ENCODE measurements at regions not wholly inside any gene's neighbourhood (a gene's known extent, or its start where the extent isn't known, plus 50 kb on each side); places are given as distances from the start of the nearest gene placed in this dataset.

GRCh38 chr13:80033951-80034350, 307.0 kb downstream of the SPRY2 start:
- no peak for DNase-seq (ENCODE audit: low read depth)

- no peak for DNase-seq (ENCODE audit: low read depth)
Observed at GRCh38 chr13:80033286-80033685, 307.6 kb downstream of the SPRY2 start.

- no peak for DNase-seq (ENCODE audit: low read depth)
Observed at GRCh38 chr13:80030491-80030890, 310.4 kb downstream of the SPRY2 start.

GRCh38 chr13:80029170-80029569, 311.8 kb downstream of the SPRY2 start:
- DNase-seq (ENCODE audit: low read depth): no peak

GRCh38 chr13:80022146-80022545, 318.8 kb downstream of the SPRY2 start:
- DNase-seq (ENCODE audit: low read depth): no peak

- DNase-seq (ENCODE audit: low read depth): no peak
Observed at GRCh38 chr13:80012251-80012650, 328.7 kb downstream of the SPRY2 start.

GRCh38 chr13:80011448-80012212, 329.3 kb downstream of the SPRY2 start:
- DNase-seq (ENCODE audit: low read depth): no peak

- DNase-seq (ENCODE audit: low read depth): no peak
Observed at GRCh38 chr13:80010846-80011245, 330.1 kb downstream of the SPRY2 start.

- DNase-seq (ENCODE audit: low read depth): no peak
Observed at GRCh38 chr13:80010286-80010831, 330.6 kb downstream of the SPRY2 start.

GRCh38 chr13:80009760-80010159, 331.2 kb downstream of the SPRY2 start:
- no peak for DNase-seq (ENCODE audit: low read depth)

GRCh38 chr13:80006940-80007339, 334.0 kb downstream of the SPRY2 start:
- no peak for DNase-seq (ENCODE audit: low read depth)

- DNase-seq (ENCODE audit: low read depth): no peak
Observed at GRCh38 chr13:80001510-80001842, 339.4 kb downstream of the SPRY2 start.

GRCh38 chr13:80000684-80001509, 340.0 kb downstream of the SPRY2 start:
- DNase-seq (ENCODE audit: low read depth): no peak

GRCh38 chr13:79999601-80000000, 341.3 kb downstream of the SPRY2 start:
- no peak for DNase-seq (ENCODE audit: low read depth)

- DNase-seq (ENCODE audit: low read depth): no peak
Observed at GRCh38 chr13:79998381-79998880, 342.5 kb downstream of the SPRY2 start.

- no peak for DNase-seq (ENCODE audit: low read depth)
Observed at GRCh38 chr13:79997244-79997643, 343.7 kb downstream of the SPRY2 start.

GRCh38 chr13:79995334-79995733, 345.6 kb downstream of the SPRY2 start:
- DNase-seq (ENCODE audit: low read depth): peak; percentile 85

GRCh38 chr13:79992111-79992510, 348.8 kb downstream of the SPRY2 start:
- DNase-seq (ENCODE audit: low read depth): no peak

- no peak for DNase-seq (ENCODE audit: low read depth)
Observed at GRCh38 chr13:79990048-79990447, 350.9 kb downstream of the SPRY2 start.

- DNase-seq (ENCODE audit: low read depth): peak; percentile 51
Observed at GRCh38 chr13:79989217-79989661, 351.7 kb downstream of the SPRY2 start.

GRCh38 chr13:79988573-79988972, 352.4 kb downstream of the SPRY2 start:
- peak; percentile 86 for DNase-seq (ENCODE audit: low read depth)

- DNase-seq (ENCODE audit: low read depth): no peak
Observed at GRCh38 chr13:79987761-79988160, 353.2 kb downstream of the SPRY2 start.

GRCh38 chr13:79987323-79987722, 353.6 kb downstream of the SPRY2 start:
- DNase-seq (ENCODE audit: low read depth): no peak

Measured in GM04503 (cell line).